Mesenteric fat pad (tissue), 1 donor: ENCODE measurements at regions not wholly inside any gene's neighbourhood (a gene's known extent, or its start where the extent isn't known, plus 50 kb on each side); places are given as distances from the start of the nearest gene placed in this dataset.
"Not testable (repeated sequence)": the region's sequence is repeated elsewhere in the genome, so short reads cannot be mapped to it uniquely, and the experiment has no call there.

Experiments
- DNase-seq: peaks from one replicate; pipeline ENCODE4 v3.0.0-alpha.2; 2020; ENCODE audit warnings: low spot score
- donor health status: DM: yes; HTN: yes; CAD: no.

- DNase-seq, result no peak
Observed at GRCh38 chr3:29026286-29026685, 254.6 kb upstream of the RBMS3 start.

- DNase-seq, result no peak
Observed at GRCh38 chr3:29026959-29027358, 253.9 kb upstream of the RBMS3 start.

- DNase-seq, result not testable (repeated sequence)
Observed at GRCh38 chr3:29031175-29031574, 249.7 kb upstream of the RBMS3 start.

- no peak for DNase-seq
Observed at GRCh38 chr3:29033511-29033910, 247.4 kb upstream of the RBMS3 start.

- DNase-seq, result no peak
Observed at GRCh38 chr3:29050155-29050554, 230.7 kb upstream of the RBMS3 start.

- DNase-seq, result no peak
Observed at GRCh38 chr3:29057326-29057725, 223.5 kb upstream of the RBMS3 start.

- DNase-seq, result no peak
Observed at GRCh38 chr3:29064085-29064484, 216.8 kb upstream of the RBMS3 start.

- no peak for DNase-seq
Observed at GRCh38 chr3:29065211-29065785, 215.6 kb upstream of the RBMS3 start.

- DNase-seq, result no peak
Observed at GRCh38 chr3:29067007-29067406, 213.9 kb upstream of the RBMS3 start.

- DNase-seq, result no peak
Observed at GRCh38 chr3:29070959-29071634, 209.8 kb upstream of the RBMS3 start.

- DNase-seq, result no peak
Observed at GRCh38 chr3:29072611-29073010, 208.3 kb upstream of the RBMS3 start.

- DNase-seq, result no peak
Observed at GRCh38 chr3:29077356-29077755, 203.5 kb upstream of the RBMS3 start.

- DNase-seq, result no peak
Observed at GRCh38 chr3:29079358-29079757, 201.5 kb upstream of the RBMS3 start.

- no peak for DNase-seq
Observed at GRCh38 chr3:29080967-29081366, 199.9 kb upstream of the RBMS3 start.

- DNase-seq, result no peak
Observed at GRCh38 chr3:29083081-29083480, 197.8 kb upstream of the RBMS3 start.

GRCh38 chr3:29083676-29084075, 197.2 kb upstream of the RBMS3 start:
- no peak for DNase-seq

GRCh38 chr3:29088579-29088978, 192.3 kb upstream of the RBMS3 start:
- DNase-seq, result no peak

- no peak for DNase-seq
Observed at GRCh38 chr3:29090912-29091597, 189.8 kb upstream of the RBMS3 start.

GRCh38 chr3:29091599-29092189, 189.2 kb upstream of the RBMS3 start:
- DNase-seq, result no peak

- DNase-seq, result no peak
Observed at GRCh38 chr3:29092348-29092747, 188.5 kb upstream of the RBMS3 start.

- no peak for DNase-seq
Observed at GRCh38 chr3:29099296-29099695, 181.6 kb upstream of the RBMS3 start.

- DNase-seq, result peak; percentile 86
Observed at GRCh38 chr3:29099775-29100174, 181.1 kb upstream of the RBMS3 start.
